Mesenchymal stem cell (in vitro differentiated cells and primary cell): ENCODE measurements at regions not wholly inside any gene's neighbourhood (a gene's known extent, or its start where the extent isn't known, plus 50 kb on each side); places are given as distances from the start of the nearest gene placed in this dataset.

ENCODE experiments used
- DNase-seq: peaks from one replicate; pipeline ENCODE4 v3.0.0-alpha.2; 2013
- H2AFZ ChIP-seq: one replicate; pipeline ENCODE4 v1.6.1; 2013; ENCODE audit warnings: low read depth, mild to moderate bottlenecking, control low read depth, inconsistent platforms, low read length, moderate library complexity
- H2AK5ac ChIP-seq: 2 replicates; pipeline ENCODE4 v1.6.1; 2013; ENCODE audit warnings: low read length, moderate library complexity, mild to moderate bottlenecking, inconsistent platforms; ENCODE audit not compliant: severe bottlenecking
- H2BK120ac ChIP-seq: one replicate; pipeline ENCODE4 v1.6.1; 2013; ENCODE audit warnings: low read depth, mild to moderate bottlenecking, inconsistent platforms, low read length, moderate library complexity
- H2BK12ac ChIP-seq, 2 experiments: one replicate each; pipeline ENCODE4 v1.6.1; 2013; ENCODE audit warnings: inconsistent platforms in 2 of 2, low read length in 2 of 2, mild to moderate bottlenecking in 2 of 2, moderate library complexity in 2 of 2, control low read depth in 1 of 2
- H2BK15ac ChIP-seq: one replicate; pipeline ENCODE4 v1.6.1; 2013; ENCODE audit warnings: mild to moderate bottlenecking, low read depth, inconsistent platforms; ENCODE audit not compliant: poor library complexity, severe bottlenecking
- H2BK5ac ChIP-seq: 2 replicates; pipeline ENCODE4 v1.6.1; 2013; ENCODE audit warnings: low read depth, mild to moderate bottlenecking, low read length, control low read depth, inconsistent platforms; ENCODE audit not compliant: poor library complexity, severe bottlenecking
- H3K14ac ChIP-seq, 2 experiments: one replicate each; pipeline ENCODE4 v1.6.1; 2013; ENCODE audit warnings: inconsistent platforms in 2 of 2, low read length in 2 of 2, control low read depth in 1 of 2, mild to moderate bottlenecking in 1 of 2, moderate library complexity in 1 of 2
- H3K18ac ChIP-seq, 2 experiments: one replicate each; pipeline ENCODE4 v1.6.1; 2013; ENCODE audit warnings: inconsistent platforms in 2 of 2, low read length in 2 of 2, control low read depth in 1 of 2, low read depth in 1 of 2, mild to moderate bottlenecking in 1 of 2
- H3K23ac ChIP-seq, 2 experiments: one replicate each; pipeline ENCODE4 v1.6.1; 2013; ENCODE audit warnings: inconsistent platforms in 2 of 2, low read length in 2 of 2, mild to moderate bottlenecking in 2 of 2, moderate library complexity in 2 of 2, control low read depth in 1 of 2
- H3K27ac ChIP-seq: 2 replicates; pipeline ENCODE4 v1.5.1; 2013; ENCODE audit warnings: mild to moderate bottlenecking, moderate library complexity, low read length, control low read depth, inconsistent platforms; ENCODE audit not compliant: poor library complexity, severe bottlenecking
- H3K27me3 ChIP-seq, 2 experiments: 2 replicates each; pipeline versions ENCODE4 v1.6.1 to v1.7.0; 2013; ENCODE audit warnings: low read length in 2 of 2, mild to moderate bottlenecking in 2 of 2, moderate library complexity in 2 of 2, control low read depth in 1 of 2, inconsistent platforms in 1 of 2; ENCODE audit not compliant: control insufficient read depth in 1 of 2, insufficient read depth in 1 of 2
- H3K36me3 ChIP-seq, 2 experiments: 2 replicates each; pipeline versions ENCODE4 v1.6.1 to v1.7.0; 2013; ENCODE audit warnings: low read length in 2 of 2, control low read depth in 1 of 2, inconsistent platforms in 1 of 2, low read depth in 1 of 2, mild to moderate bottlenecking in 1 of 2; ENCODE audit not compliant: insufficient read depth in 2 of 2, control insufficient read depth in 1 of 2
- H3K4ac ChIP-seq, 2 experiments: one replicate each; pipeline ENCODE4 v1.6.1; 2013; ENCODE audit warnings: inconsistent platforms in 2 of 2, low read length in 2 of 2, mild to moderate bottlenecking in 2 of 2, moderate library complexity in 2 of 2, control low read depth in 1 of 2, low read depth in 1 of 2
- H3K4me1 ChIP-seq: 2 replicates; pipeline ENCODE4 v1.6.1; 2013; ENCODE audit warnings: low read depth, low read length, control low read depth; ENCODE audit not compliant: control insufficient read depth, insufficient read depth
- H3K4me2 ChIP-seq: 2 replicates; pipeline ENCODE4 v1.6.1; 2013; ENCODE audit warnings: low read length, mild to moderate bottlenecking, inconsistent platforms; ENCODE audit not compliant: poor library complexity, severe bottlenecking
- H3K4me3 ChIP-seq, 2 experiments: 2 replicates each; pipeline versions ENCODE4 v1.5.1 to v1.7.0; 2013; ENCODE audit warnings: low read length in 2 of 2, mild to moderate bottlenecking in 2 of 2, control low read depth in 1 of 2, low read depth in 1 of 2; ENCODE audit not compliant: insufficient read depth in 1 of 2
- H3K79me1 ChIP-seq: replicated peaks from 2 replicates; pipeline ENCODE4 v1.6.1; 2013; ENCODE audit warnings: mild to moderate bottlenecking, control low read depth, low read length, inconsistent platforms; ENCODE audit not compliant: poor library complexity, severe bottlenecking
- H3K9ac ChIP-seq: 2 replicates; pipeline ENCODE4 v1.7.0; 2013; ENCODE audit warnings: mild to moderate bottlenecking, low read length, moderate library complexity
- H3K9me3 ChIP-seq: 2 replicates; pipeline ENCODE4 v1.7.0; 2013; ENCODE audit warnings: mild to moderate bottlenecking, low read length; ENCODE audit not compliant: control insufficient read depth
- H4K8ac ChIP-seq: one replicate; pipeline ENCODE4 v1.6.1; 2013; ENCODE audit warnings: inconsistent platforms, mild to moderate bottlenecking, low read length, moderate library complexity
- H4K91ac ChIP-seq: one replicate; pipeline ENCODE4 v1.6.1; 2013; ENCODE audit warnings: mild to moderate bottlenecking, low read length, inconsistent platforms
- WGBS: methylation state at CpG from one replicate; pipeline ENCODE4 v1.1.7; 2013; ENCODE audit warnings: mixed read lengths; 5-methylcytosine and 5-hydroxymethylcytosine counted together

GRCh38 chr5:10023494-10023893 lies 226.2 kb downstream of the ATPSCKMT start:
- H3K27me3 ChIP-seq, result no peaks in the 10 kb centered on the region
- no peak overlapping the region for H2AK5ac ChIP-seq
- no peak overlapping the region for H2BK5ac ChIP-seq
- no peak overlapping the region for H3K23ac ChIP-seq
- WGBS, result 100% methylated on average over 2 of the region's 3 CpGs
- H2BK120ac ChIP-seq, result no peak overlapping the region
- H2BK15ac ChIP-seq, result no peak overlapping the region
- no peak overlapping the region for H3K4ac ChIP-seq
- no peak overlapping the region for H3K18ac ChIP-seq
- no peak overlapping the region for H3K9ac ChIP-seq
- no peak overlapping the region for H4K8ac ChIP-seq
- H3K14ac ChIP-seq, result no peak overlapping the region
- no peak overlapping the region for H3K4me3 ChIP-seq
- H2AFZ ChIP-seq, result no peak overlapping the region
- H3K36me3 ChIP-seq, result no peaks in the 10 kb centered on the region
- H3K4me1 ChIP-seq, result peaks cover 2% of the 10 kb centered on the region
- no peaks in the 10 kb centered on the region for H3K79me1 ChIP-seq
- no peak for DNase-seq
- H3K9me3 ChIP-seq, result peaks cover 14% of the 10 kb centered on the region
- H3K27ac ChIP-seq, result no peak overlapping the region
- no peak overlapping the region for H2BK12ac ChIP-seq
- no peak overlapping the region for H4K91ac ChIP-seq
- no peak overlapping the region for H3K4me2 ChIP-seq

- Histone ChIP-seq H3K14ac (no peak overlapping the region), H3K9me3 (peaks cover 14% of the 10 kb centered on the region), H2BK5ac (no peak overlapping the region), H3K23ac (no peak overlapping the region), H2AFZ (no peak overlapping the region), H3K79me1 (no peaks in the 10 kb centered on the region), H3K4me2 (no peak overlapping the region), H4K91ac (peak overlapping the region; percentile 68), H2BK12ac (no peak overlapping the region), H2BK120ac (no peak overlapping the region), H3K27me3 (no peaks in the 10 kb centered on the region), H4K8ac (no peak overlapping the region), H3K4me1 (peaks cover 9% of the 10 kb centered on the region), H3K27ac (no peak overlapping the region), H2BK15ac (no peak overlapping the region), H3K18ac (no peak overlapping the region), H3K36me3 (no peaks in the 10 kb centered on the region), H3K4ac (no peak overlapping the region), H2AK5ac (no peak overlapping the region), H3K4me3 (no peak overlapping the region), H3K9ac (no peak overlapping the region)
- no peak for DNase-seq
- no CpG with 5 or more reads among the region's 1 CpG for WGBS
Measured at GRCh38 chr5:10021248-10021647, 228.4 kb downstream of the ATPSCKMT start.

GRCh38 chr5:10019236-10019635 lies 230.5 kb downstream of the ATPSCKMT start:
- DNase-seq, result no peak
- Histone ChIP-seq H2BK15ac (no peak overlapping the region), H4K91ac (no peak overlapping the region), H3K18ac (no peak overlapping the region), H2AFZ (no peak overlapping the region), H2BK5ac (no peak overlapping the region), H3K4ac (no peak overlapping the region), H3K27me3 (no peaks in the 10 kb centered on the region), H3K36me3 (no peaks in the 10 kb centered on the region), H3K4me1 (peaks cover 9% of the 10 kb centered on the region), H3K27ac (no peak overlapping the region), H3K4me2 (no peak overlapping the region), H3K9me3 (peaks cover 10% of the 10 kb centered on the region), H2BK120ac (no peak overlapping the region), H3K23ac (no peak overlapping the region), H3K4me3 (no peak overlapping the region), H2AK5ac (no peak overlapping the region), H2BK12ac (no peak overlapping the region), H3K14ac (no peak overlapping the region), H3K79me1 (no peaks in the 10 kb centered on the region), H3K9ac (no peak overlapping the region), H4K8ac (no peak overlapping the region)
- WGBS, result 46% methylated on average over 2 of the region's 2 CpGs

- Histone ChIP-seq H2AK5ac (no peak overlapping the region), H4K8ac (no peak overlapping the region), H3K27me3 (no peaks in the 10 kb centered on the region), H3K27ac (no peak overlapping the region), H2BK15ac (no peak overlapping the region), H2BK12ac (peak overlapping the region in 1 of 2 experiments; percentile 45), H4K91ac (no peak overlapping the region), H3K36me3 (no peaks in the 10 kb centered on the region), H2BK5ac (no peak overlapping the region), H3K79me1 (no peaks in the 10 kb centered on the region), H3K18ac (peak overlapping the region in 1 of 2 experiments; percentile 28), H3K23ac (no peak overlapping the region), H3K4ac (no peak overlapping the region), H2BK120ac (no peak overlapping the region), H3K9ac (no peak overlapping the region), H3K4me1 (peaks cover 9% of the 10 kb centered on the region), H2AFZ (no peak overlapping the region), H3K14ac (no peak overlapping the region), H3K4me3 (no peak overlapping the region), H3K4me2 (no peak overlapping the region), H3K9me3 (peaks cover 10% of the 10 kb centered on the region)
- DNase-seq, result peak; percentile 95
- 54% methylated on average over 2 of the region's 5 CpGs for WGBS
Measured at GRCh38 chr5:10018201-10019069, 231.3 kb downstream of the ATPSCKMT start.
